ENCODE measurements at regions not wholly inside any gene's neighbourhood (a gene's known extent, or its start where the extent isn't known, plus 50 kb on each side); places are given as distances from the start of the nearest gene placed in this dataset.

- Histone ChIP-seq H3K27ac (no peak overlapping the region), H3K27me3 (ENCODE audit: control insufficient read depth, insufficient read depth, low read length) (no peaks in the 10 kb centered on the region), H3K4me3 (ENCODE audit: low read depth, low read length) (no peak overlapping the region), H3K4me2 (ENCODE audit: low read length) (no peak overlapping the region), H3K9me3 (ENCODE audit: control insufficient read depth, low read length) (no peaks in the 10 kb centered on the region), H3K9ac (no peak overlapping the region), H2AFZ (no peak overlapping the region), H3K79me2 (no peaks in the 10 kb centered on the region), H3K4me1 (no peaks in the 10 kb centered on the region), H3K36me3 (ENCODE audit: control insufficient read depth, insufficient read depth, low read length) (no peaks in the 10 kb centered on the region)
- no peak for TF ChIP-seq CTCF (IDR thresholded peaks at IDR 0.05)
Observed at GRCh38 chr19:30171138-30171635, 201.0 kb upstream of the ZNF536 start.

- Histone ChIP-seq H3K4me2 (ENCODE audit: low read length) (no peak overlapping the region), H3K27ac (no peak overlapping the region), H3K27me3 (ENCODE audit: control insufficient read depth, insufficient read depth, low read length) (no peaks in the 10 kb centered on the region), H3K79me2 (no peaks in the 10 kb centered on the region), H3K4me3 (ENCODE audit: low read depth, low read length) (no peak overlapping the region), H3K36me3 (ENCODE audit: control insufficient read depth, insufficient read depth, low read length) (no peaks in the 10 kb centered on the region), H3K9me3 (ENCODE audit: control insufficient read depth, low read length) (no peaks in the 10 kb centered on the region), H3K4me1 (no peaks in the 10 kb centered on the region), H2AFZ (no peak overlapping the region), H3K9ac (no peak overlapping the region)
- no peak for TF ChIP-seq CTCF (IDR thresholded peaks at IDR 0.05)
Observed at GRCh38 chr19:30171795-30172612, 200.2 kb upstream of the ZNF536 start.

- Histone ChIP-seq H3K9ac (no peak overlapping the region), H3K79me2 (no peaks in the 10 kb centered on the region), H3K4me3 (ENCODE audit: low read depth, low read length) (no peak overlapping the region), H3K9me3 (ENCODE audit: control insufficient read depth, low read length) (no peaks in the 10 kb centered on the region), H3K36me3 (ENCODE audit: control insufficient read depth, insufficient read depth, low read length) (no peaks in the 10 kb centered on the region), H3K4me1 (no peaks in the 10 kb centered on the region), H3K27me3 (ENCODE audit: control insufficient read depth, insufficient read depth, low read length) (no peaks in the 10 kb centered on the region), H3K4me2 (ENCODE audit: low read length) (no peak overlapping the region), H2AFZ (no peak overlapping the region), H3K27ac (no peak overlapping the region)
- TF ChIP-seq CTCF (IDR thresholded peaks at IDR 0.05) = no peak
Observed at GRCh38 chr19:30172613-30173242, 199.5 kb upstream of the ZNF536 start.

GRCh38 chr19:30173593-30174356 lies 198.4 kb upstream of the ZNF536 start:
- TF ChIP-seq CTCF (IDR thresholded peaks at IDR 0.05) = no peak

More at GRCh38 chr19:30173593-30174356, 198.4 kb upstream of the ZNF536 start:
- Histone ChIP-seq H3K9ac (no peak overlapping the region), H3K79me2 (no peaks in the 10 kb centered on the region), H3K4me1 (no peaks in the 10 kb centered on the region), H3K9me3 (ENCODE audit: control insufficient read depth, low read length) (no peaks in the 10 kb centered on the region), H3K27ac (no peak overlapping the region), H3K36me3 (ENCODE audit: control insufficient read depth, insufficient read depth, low read length) (no peaks in the 10 kb centered on the region), H3K4me3 (ENCODE audit: low read depth, low read length) (no peak overlapping the region), H3K4me2 (ENCODE audit: low read length) (no peak overlapping the region), H3K27me3 (ENCODE audit: control insufficient read depth, insufficient read depth, low read length) (no peaks in the 10 kb centered on the region), H2AFZ (no peak overlapping the region)

Data from parathyroid adenoma (tissue), 2 donors.